ENCODE measurements at regions not wholly inside any gene's neighbourhood (a gene's known extent, or its start where the extent isn't known, plus 50 kb on each side); places are given as distances from the start of the nearest gene placed in this dataset.

- TF ChIP-seq YY1 (IDR thresholded peaks at IDR 0.05; ENCODE audit: insufficient read depth, insufficient read length), result no peak
- TF ChIP-seq ZNF274 (IDR thresholded peaks at IDR 0.05; ENCODE audit: low read depth, low read length), result no peak
- TF ChIP-seq SUZ12 (IDR thresholded peaks at IDR 0.05; ENCODE audit: extremely low read depth, insufficient read depth, insufficient read length), result no peak
These were observed 259.2 kb downstream of the DLL1 start for GRCh38 chr6:170031684-170032121.

Data from NT2/D1 (cell line).